ENCODE measurements at regions not wholly inside any gene's neighbourhood (a gene's known extent, or its start where the extent isn't known, plus 50 kb on each side); places are given as distances from the start of the nearest gene placed in this dataset.
A peak's percentile ranks its signal among the peaks of the same experiment; 100 is the strongest.
"Not testable (repeated sequence)": the region's sequence is repeated elsewhere in the genome, so short reads cannot be mapped to it uniquely, and the experiment has no call there.

- no peak for TF ChIP-seq CTCF (IDR thresholded peaks at IDR 0.05; ENCODE audit: low read depth, low read length)
- TF ChIP-seq EZH2phosphoT487 (IDR thresholded peaks at IDR 0.05; ENCODE audit: low read depth): no peak
- Histone ChIP-seq H3K9ac (ENCODE audit: low read length) (peak overlapping the region; percentile 62), H3K36me3 (replicated peaks; ENCODE audit: low read depth, low read length) (no peaks in the 10 kb centered on the region), H3K9me3 (ENCODE audit: insufficient read depth, low read length) (no peaks in the 10 kb centered on the region), H3K4me1 (ENCODE audit: low read length) (peaks cover 32% of the 10 kb centered on the region), H4K20me1 (ENCODE audit: insufficient read depth, low read length) (no peaks in the 10 kb centered on the region), H3K4me2 (ENCODE audit: low read length) (peak overlapping the region; percentile 80), H3K27ac (ENCODE audit: low read length) (peak overlapping the region; percentile 97), H2AFZ (ENCODE audit: low read depth, low read length) (peak overlapping the region; percentile 43; the same call in 1 of the 2 replicates), H3K79me2 (ENCODE audit: low read length) (no peaks in the 10 kb centered on the region), H3K4me3 (ENCODE audit: low read length) (peak overlapping the region; percentile 75), H3K27me3 (ENCODE audit: low read depth, low read length) (no peaks in the 10 kb centered on the region)
Measured at GRCh38 chr2:104975851-104976250, 62.0 kb upstream of the MRPS9 start.

DNA sequence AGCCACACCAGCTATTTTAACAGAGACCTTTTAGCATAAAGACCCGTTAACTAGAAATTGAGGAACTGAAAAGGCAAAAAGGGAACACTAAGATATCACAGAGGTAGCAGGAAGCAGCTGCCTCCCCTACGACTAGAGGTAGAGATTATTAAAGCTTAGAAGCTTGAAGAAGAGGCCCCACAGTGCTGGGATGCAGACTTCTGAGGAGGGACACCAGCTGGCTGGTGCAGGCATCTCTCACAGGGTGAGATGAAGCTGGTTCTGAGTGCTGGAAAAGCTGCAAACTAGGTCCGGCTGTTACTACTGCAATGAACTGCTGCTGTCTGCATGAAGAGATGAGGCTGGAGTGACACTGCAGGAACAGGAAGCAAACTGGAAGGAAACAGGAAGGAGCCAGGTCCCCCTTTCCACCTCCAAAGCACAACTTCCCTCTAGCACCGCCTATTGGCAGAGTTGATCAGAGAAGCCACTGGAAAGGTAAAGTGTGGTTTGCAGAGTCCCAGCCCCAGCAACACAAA lies 61.2 kb upstream of the MRPS9 start:
- Histone ChIP-seq H4K20me1 (ENCODE audit: insufficient read depth, low read length) (no peaks in the 10 kb centered on the region), H3K9ac (ENCODE audit: low read length) (peak overlapping the region; percentile 62), H3K36me3 (replicated peaks; ENCODE audit: low read depth, low read length) (no peaks in the 10 kb centered on the region), H3K4me3 (ENCODE audit: low read length) (peak overlapping the region; percentile 75), H3K27ac (ENCODE audit: low read length) (peak overlapping the region; percentile 97), H3K79me2 (ENCODE audit: low read length) (no peaks in the 10 kb centered on the region), H3K4me2 (ENCODE audit: low read length) (peak overlapping the region; percentile 80), H3K4me1 (ENCODE audit: low read length) (peaks cover 32% of the 10 kb centered on the region), H3K27me3 (ENCODE audit: low read depth, low read length) (no peaks in the 10 kb centered on the region), H2AFZ (ENCODE audit: low read depth, low read length) (peak overlapping the region; percentile 76), H3K9me3 (ENCODE audit: insufficient read depth, low read length) (no peaks in the 10 kb centered on the region)
- peak; percentile 87 for TF ChIP-seq CTCF (IDR thresholded peaks at IDR 0.05; ENCODE audit: low read depth, low read length)
- no peak for TF ChIP-seq EZH2phosphoT487 (IDR thresholded peaks at IDR 0.05; ENCODE audit: low read depth)

GRCh38 chr2:104977958-104978357 lies 59.9 kb upstream of the MRPS9 start:
- Histone ChIP-seq H3K79me2 (ENCODE audit: low read length) (no peaks in the 10 kb centered on the region), H3K27me3 (ENCODE audit: low read depth, low read length) (no peaks in the 10 kb centered on the region), H3K4me3 (ENCODE audit: low read length) (no peak overlapping the region), H3K27ac (ENCODE audit: low read length) (peak overlapping the region; percentile 97; the same call in 1 of the 2 replicates), H2AFZ (ENCODE audit: low read depth, low read length) (no peak overlapping the region), H3K9ac (ENCODE audit: low read length) (no peak overlapping the region), H3K9me3 (ENCODE audit: insufficient read depth, low read length) (no peaks in the 10 kb centered on the region), H3K36me3 (replicated peaks; ENCODE audit: low read depth, low read length) (no peaks in the 10 kb centered on the region), H3K4me1 (ENCODE audit: low read length) (peaks cover 32% of the 10 kb centered on the region), H3K4me2 (ENCODE audit: low read length) (peak overlapping the region; percentile 80), H4K20me1 (ENCODE audit: insufficient read depth, low read length) (no peaks in the 10 kb centered on the region)
- TF ChIP-seq CTCF (IDR thresholded peaks at IDR 0.05; ENCODE audit: low read depth, low read length): no peak
- no peak for TF ChIP-seq EZH2phosphoT487 (IDR thresholded peaks at IDR 0.05; ENCODE audit: low read depth)

DNA sequence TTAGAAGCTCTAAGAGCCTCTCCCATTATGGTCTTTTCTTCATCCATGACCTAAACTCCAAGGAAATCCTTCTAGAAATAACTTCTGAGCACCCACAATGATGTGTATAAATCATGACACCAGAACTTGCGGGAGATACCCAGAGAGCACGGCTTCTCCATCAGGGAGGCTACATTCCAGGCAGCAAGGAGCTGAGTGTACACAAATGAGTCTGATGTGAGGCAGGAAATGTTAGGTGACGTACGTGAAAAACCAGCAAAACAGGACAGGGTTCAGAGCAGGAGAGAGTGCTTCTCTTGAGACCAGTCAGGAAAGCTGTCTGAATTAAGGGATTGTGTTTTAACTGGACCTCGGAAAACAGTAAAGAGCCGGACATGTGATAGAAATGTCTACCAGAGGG lies 58.1 kb upstream of the MRPS9 start:
- H3K79me2 ChIP-seq (ENCODE audit: low read length); H2AFZ ChIP-seq (ENCODE audit: low read depth, low read length); H3K27me3 ChIP-seq (ENCODE audit: low read depth, low read length); H3K4me2 ChIP-seq (ENCODE audit: low read length); H3K36me3 ChIP-seq (replicated peaks; ENCODE audit: low read depth, low read length); H3K4me3 ChIP-seq (ENCODE audit: low read length); H4K20me1 ChIP-seq (ENCODE audit: insufficient read depth, low read length); H3K9me3 ChIP-seq (ENCODE audit: insufficient read depth, low read length); H3K27ac ChIP-seq (ENCODE audit: low read length); H3K9ac ChIP-seq (ENCODE audit: low read length): not testable (repeated sequence)
- peaks cover 32% of the 10 kb centered on the region for H3K4me1 ChIP-seq (ENCODE audit: low read length)

Data from OCI-LY3 (cell line).